ENCODE measurements at regions not wholly inside any gene's neighbourhood (a gene's known extent, or its start where the extent isn't known, plus 50 kb on each side); places are given as distances from the start of the nearest gene placed in this dataset.

- TF ChIP-seq EZH2 (IDR thresholded peaks at IDR 0.05; ENCODE audit: low read length, missing control alignments) (no peak), CTCF (conservative IDR thresholded peaks at IDR 0.05 in 1 of 2, IDR thresholded peaks at IDR 0.05 in 1 of 2; ENCODE audit: low read depth in 1 of 2, low read length in 2 of 2) (no peak)
Measured at GRCh38 chrX:126027229-126027628, 138.9 kb downstream of the DCAF12L2 start.

Measured in fibroblast of lung (primary cell).